OCI-LY1 (cell line): ENCODE measurements at regions not wholly inside any gene's neighbourhood (a gene's known extent, or its start where the extent isn't known, plus 50 kb on each side); places are given as distances from the start of the nearest gene placed in this dataset.
"Not testable (repeated sequence)": the region's sequence is repeated elsewhere in the genome, so short reads cannot be mapped to it uniquely, and the experiment has no call there.

Source experiments
- H2AFZ ChIP-seq: fragments of 200-600 bp; sonication (generic), shearing (Covaris generic); 2 replicates; pipeline ENCODE4 v1.6.0; 2014; ENCODE audit warnings: antibody characterized with exemption, mild to moderate bottlenecking, low read length
- H3F3A ChIP-seq: fragments of 200-600 bp; sonication (generic), shearing (Covaris generic); 2 replicates; pipeline ENCODE4 v1.6.0; 2014; ENCODE audit warnings: mild to moderate bottlenecking, antibody characterized with exemption, low read length, moderate library complexity; ENCODE audit not compliant: insufficient read depth
- H3K27ac ChIP-seq: fragments of 200-600 bp; sonication (generic); 2 replicates; pipeline ENCODE4 v1.5.1; 2014; ENCODE audit warnings: low read length, mixed run types, mild to moderate bottlenecking, low read depth; ENCODE audit not compliant: poor library complexity, severe bottlenecking
- H3K27me3 ChIP-seq: fragments of 200-600 bp; sonication (generic); 2 replicates; pipeline ENCODE4 v1.6.0; 2014; ENCODE audit warnings: antibody characterized with exemption, mild to moderate bottlenecking, low read length, moderate library complexity; ENCODE audit not compliant: insufficient read depth
- H3K36me3 ChIP-seq: fragments of 200-600 bp; sonication (generic); 2 replicates; pipeline ENCODE4 v1.6.1; 2014; ENCODE audit warnings: mild to moderate bottlenecking, antibody characterized with exemption, low read length, moderate library complexity, mixed read lengths; ENCODE audit not compliant: insufficient read depth
- H3K4me1 ChIP-seq: fragments of 200-600 bp; sonication (generic); 2 replicates; pipeline ENCODE4 v1.5.1; 2014; ENCODE audit warnings: mild to moderate bottlenecking, low read length, moderate library complexity; ENCODE audit not compliant: insufficient read depth, severe bottlenecking
- H3K4me2 ChIP-seq: fragments of 200-600 bp; sonication (generic), shearing (Covaris generic); 2 replicates; pipeline ENCODE4 v1.6.1; 2014; ENCODE audit warnings: low read length
- H3K4me3 ChIP-seq: fragments of 200-600 bp; sonication (generic); 2 replicates; pipeline ENCODE4 v1.5.1; 2014; ENCODE audit warnings: low read length, low read depth, mild to moderate bottlenecking, mixed read lengths; ENCODE audit not compliant: poor library complexity, severe bottlenecking
- H3K79me2 ChIP-seq: fragments of 200-600 bp; shearing (Covaris generic); 2 replicates; pipeline ENCODE4 v1.6.1; 2016; ENCODE audit warnings: mixed run types, low read length, mixed read lengths; ENCODE audit not compliant: insufficient read depth
- H3K9ac ChIP-seq: fragments of 200-600 bp; sonication (generic), shearing (Covaris generic); 2 replicates; pipeline ENCODE4 v1.6.1; 2014; ENCODE audit warnings: mild to moderate bottlenecking, low read length, mixed read lengths
- H3K9me2 ChIP-seq: fragments of 200-600 bp; sonication (generic), shearing (Covaris generic); 2 replicates; pipeline ENCODE4 v1.6.1; 2014; ENCODE audit warnings: low read depth, mild to moderate bottlenecking, low read length, mixed read lengths
- H3K9me3 ChIP-seq: fragments of 200-600 bp; shearing (Covaris generic); 2 replicates; pipeline ENCODE4 v1.6.1; 2014; ENCODE audit warnings: low read length, mixed read lengths
- H4K20me1 ChIP-seq: fragments of 200-600 bp; sonication (generic), shearing (Covaris generic); 2 replicates; pipeline ENCODE4 v1.6.0; 2016; ENCODE audit warnings: mild to moderate bottlenecking, low read length; ENCODE audit not compliant: insufficient read depth
- CTCF ChIP-seq: fragments of 200-600 bp; sonication (generic), shearing (Covaris generic); IDR thresholded peaks from 2 replicates; pipeline ENCODE4 v1.5.1; 2017; ENCODE audit warnings: mild to moderate bottlenecking, antibody characterized with exemption, low read length, moderate library complexity, mixed read lengths
- EZH2 ChIP-seq: fragments of 200-600 bp; sonication (generic), shearing (Covaris generic); IDR thresholded peaks from 2 replicates; pipeline ENCODE4 v1.8.0; 2017; ENCODE audit warnings: borderline replicate concordance, mixed run types, mild to moderate bottlenecking, antibody characterized with exemption, low read length, moderate library complexity, mixed read lengths

- TF ChIP-seq CTCF (no peak), EZH2 (no peak)
- no peak overlapping the region for H3K4me3 ChIP-seq
- no peaks in the 10 kb centered on the region for H3F3A ChIP-seq
- H3K36me3 ChIP-seq = no peaks in the 10 kb centered on the region
- no peak overlapping the region for H3K9ac ChIP-seq
- H3K9me3 ChIP-seq = no peaks in the 10 kb centered on the region
- no peaks in the 10 kb centered on the region for H3K79me2 ChIP-seq
- H3K4me2 ChIP-seq = no peak overlapping the region
- H2AFZ ChIP-seq = no peak overlapping the region
- H3K27ac ChIP-seq = no peak overlapping the region
- H3K9me2 ChIP-seq = no peaks in the 10 kb centered on the region
- no peaks in the 10 kb centered on the region for H3K4me1 ChIP-seq
- no peaks in the 10 kb centered on the region for H3K27me3 ChIP-seq
- no peaks in the 10 kb centered on the region for H4K20me1 ChIP-seq
Observed at GRCh38 chr3:81063896-81064295, 697.5 kb downstream of the GBE1 start.

- not testable (repeated sequence) for H4K20me1 ChIP-seq, H3K36me3 ChIP-seq, H3F3A ChIP-seq, H3K4me2 ChIP-seq, H3K79me2 ChIP-seq, H2AFZ ChIP-seq, H3K27ac ChIP-seq, H3K27me3 ChIP-seq, H3K9me2 ChIP-seq, H3K9ac ChIP-seq, H3K4me1 ChIP-seq, H3K9me3 ChIP-seq, H3K4me3 ChIP-seq
Observed at GRCh38 chr3:81051133-81051532, 710.3 kb downstream of the GBE1 start.

GRCh38 chr3:81048058-81048665, 713.3 kb downstream of the GBE1 start:
- no peaks in the 10 kb centered on the region for H3K9me3 ChIP-seq
- TF ChIP-seq CTCF (no peak), EZH2 (no peak)
- no peak overlapping the region for H3K4me2 ChIP-seq
- H3K27me3 ChIP-seq = no peaks in the 10 kb centered on the region
- no peak overlapping the region for H2AFZ ChIP-seq
- H3K9ac ChIP-seq = no peak overlapping the region
- no peaks in the 10 kb centered on the region for H4K20me1 ChIP-seq
- H3K4me1 ChIP-seq = no peaks in the 10 kb centered on the region
- H3F3A ChIP-seq = no peaks in the 10 kb centered on the region
- no peak overlapping the region for H3K27ac ChIP-seq
- H3K36me3 ChIP-seq = no peaks in the 10 kb centered on the region
- H3K9me2 ChIP-seq = no peaks in the 10 kb centered on the region
- H3K4me3 ChIP-seq = no peak overlapping the region
- H3K79me2 ChIP-seq = no peaks in the 10 kb centered on the region

- Histone ChIP-seq H3K4me2 (no peak overlapping the region), H3K27me3 (no peaks in the 10 kb centered on the region)
Observed at GRCh38 chr3:81045976-81046375, 715.5 kb downstream of the GBE1 start.

More at GRCh38 chr3:81045976-81046375, 715.5 kb downstream of the GBE1 start:
- Histone ChIP-seq H3K9me3 (no peaks in the 10 kb centered on the region), H3K79me2 (no peaks in the 10 kb centered on the region), H3F3A (no peaks in the 10 kb centered on the region), H3K4me1 (no peaks in the 10 kb centered on the region), H3K9me2 (no peaks in the 10 kb centered on the region), H3K36me3 (no peaks in the 10 kb centered on the region), H3K4me3 (no peak overlapping the region), H2AFZ (no peak overlapping the region), H4K20me1 (no peaks in the 10 kb centered on the region), H3K9ac (no peak overlapping the region), H3K27ac (no peak overlapping the region)
- TF ChIP-seq CTCF = no peak
- TF ChIP-seq EZH2 = no peak
